ENCODE measurements at regions not wholly inside any gene's neighbourhood (a gene's known extent, or its start where the extent isn't known, plus 50 kb on each side); places are given as distances from the start of the nearest gene placed in this dataset.

- TF ChIP-seq CBFA2T3 (IDR thresholded peaks at IDR 0.05): peak; percentile 21; the same call in 1 of the 2 replicates
- TF ChIP-seq RAD21 (CRISPR knock-in tag; conservative IDR thresholded peaks at IDR 0.05 in 1 of 2, IDR thresholded peaks at IDR 0.05 in 1 of 2): no peak
- peak; percentile 76 for TF ChIP-seq ZNF384 (IDR thresholded peaks at IDR 0.05; ENCODE audit: low read depth, low read length)
- peak; percentile 25; the same call in 1 of the 2 replicates for TF ChIP-seq SMARCE1 (IDR thresholded peaks at IDR 0.05)
- TF ChIP-seq TARDBP (IDR thresholded peaks at IDR 0.05): no peak
- TF ChIP-seq SNAPC5 (CRISPR knock-in tag; IDR thresholded peaks at IDR 0.05): no peak
- no peak for TF ChIP-seq NFIX (CRISPR knock-in tag; IDR thresholded peaks at IDR 0.05; ENCODE audit: low read depth)
- TF ChIP-seq RBM34 (IDR thresholded peaks at IDR 0.05; ENCODE audit: borderline replicate concordance, insufficient read depth, low read length): no peak
- TF ChIP-seq ZNF778 (CRISPR knock-in tag; IDR thresholded peaks at IDR 0.05): no peak
- peak; percentile 10 for TF ChIP-seq TBP (optimal IDR thresholded peaks at IDR 0.05; ENCODE audit: low read depth, low read length)
- no peak for TF ChIP-seq HMG20B (CRISPR knock-in tag; IDR thresholded peaks at IDR 0.05)
- no peak for TF ChIP-seq CTCFL (IDR thresholded peaks at IDR 0.05; ENCODE audit: borderline replicate concordance, insufficient read depth, low read depth, low read length, poor library complexity, severe bottlenecking)
- TF ChIP-seq, protein P1, sequence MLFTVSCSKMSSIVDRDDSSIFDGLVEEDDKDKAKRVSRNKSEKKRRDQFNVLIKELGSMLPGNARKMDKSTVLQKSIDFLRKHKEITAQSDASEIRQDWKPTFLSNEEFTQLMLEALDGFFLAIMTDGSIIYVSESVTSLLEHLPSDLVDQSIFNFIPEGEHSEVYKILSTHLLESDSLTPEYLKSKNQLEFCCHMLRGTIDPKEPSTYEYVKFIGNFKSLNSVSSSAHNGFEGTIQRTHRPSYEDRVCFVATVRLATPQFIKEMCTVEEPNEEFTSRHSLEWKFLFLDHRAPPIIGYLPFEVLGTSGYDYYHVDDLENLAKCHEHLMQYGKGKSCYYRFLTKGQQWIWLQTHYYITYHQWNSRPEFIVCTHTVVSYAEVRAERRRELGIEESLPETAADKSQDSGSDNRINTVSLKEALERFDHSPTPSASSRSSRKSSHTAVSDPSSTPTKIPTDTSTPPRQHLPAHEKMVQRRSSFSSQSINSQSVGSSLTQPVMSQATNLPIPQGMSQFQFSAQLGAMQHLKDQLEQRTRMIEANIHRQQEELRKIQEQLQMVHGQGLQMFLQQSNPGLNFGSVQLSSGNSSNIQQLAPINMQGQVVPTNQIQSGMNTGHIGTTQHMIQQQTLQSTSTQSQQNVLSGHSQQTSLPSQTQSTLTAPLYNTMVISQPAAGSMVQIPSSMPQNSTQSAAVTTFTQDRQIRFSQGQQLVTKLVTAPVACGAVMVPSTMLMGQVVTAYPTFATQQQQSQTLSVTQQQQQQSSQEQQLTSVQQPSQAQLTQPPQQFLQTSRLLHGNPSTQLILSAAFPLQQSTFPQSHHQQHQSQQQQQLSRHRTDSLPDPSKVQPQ (CRISPR knock-in tag; IDR thresholded peaks at IDR 0.05; ENCODE audit: borderline replicate concordance): no peak
- TF ChIP-seq SMARCC2 (IDR thresholded peaks at IDR 0.05; ENCODE audit: low read depth): no peak
- no peak for TF ChIP-seq ZNF3 (CRISPR knock-in tag; IDR thresholded peaks at IDR 0.05)
- TF ChIP-seq ZNF124 (CRISPR knock-in tag; IDR thresholded peaks at IDR 0.05): no peak
- no peak for TF ChIP-seq CCAR2 (IDR thresholded peaks at IDR 0.05; ENCODE audit: low read depth, low read length)
- TF ChIP-seq ATF7 (IDR thresholded peaks at IDR 0.05): 0 out of 2 replicates have a peak, but pooled peaks have one; percentile 21
- TF ChIP-seq CXXC5 (CRISPR knock-in tag; IDR thresholded peaks at IDR 0.05): peak; percentile 39; the same call in 1 of the 2 replicates
- TF ChIP-seq ZNF165 (CRISPR knock-in tag; IDR thresholded peaks at IDR 0.05; ENCODE audit: borderline replicate concordance): no peak
- peak; percentile 49 for TF ChIP-seq L3MBTL2 (IDR thresholded peaks at IDR 0.05)
- TF ChIP-seq, protein P2, sequence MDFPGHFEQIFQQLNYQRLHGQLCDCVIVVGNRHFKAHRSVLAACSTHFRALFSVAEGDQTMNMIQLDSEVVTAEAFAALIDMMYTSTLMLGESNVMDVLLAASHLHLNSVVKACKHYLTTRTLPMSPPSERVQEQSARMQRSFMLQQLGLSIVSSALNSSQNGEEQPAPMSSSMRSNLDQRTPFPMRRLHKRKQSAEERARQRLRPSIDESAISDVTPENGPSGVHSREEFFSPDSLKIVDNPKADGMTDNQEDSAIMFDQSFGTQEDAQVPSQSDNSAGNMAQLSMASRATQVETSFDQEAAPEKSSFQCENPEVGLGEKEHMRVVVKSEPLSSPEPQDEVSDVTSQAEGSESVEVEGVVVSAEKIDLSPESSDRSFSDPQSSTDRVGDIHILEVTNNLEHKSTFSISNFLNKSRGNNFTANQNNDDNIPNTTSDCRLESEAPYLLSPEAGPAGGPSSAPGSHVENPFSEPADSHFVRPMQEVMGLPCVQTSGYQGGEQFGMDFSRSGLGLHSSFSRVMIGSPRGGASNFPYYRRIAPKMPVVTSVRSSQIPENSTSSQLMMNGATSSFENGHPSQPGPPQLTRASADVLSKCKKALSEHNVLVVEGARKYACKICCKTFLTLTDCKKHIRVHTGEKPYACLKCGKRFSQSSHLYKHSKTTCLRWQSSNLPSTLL (IDR thresholded peaks at IDR 0.05): no peak
Observed at GRCh38 chr9:14531341-14532269, 161.6 kb downstream of the ZDHHC21 start (continued).

Measured in K562 (cell line).